Liver (tissue), 3 donors: ENCODE measurements at regions not wholly inside any gene's neighbourhood (a gene's known extent, or its start where the extent isn't known, plus 50 kb on each side); places are given as distances from the start of the nearest gene placed in this dataset.

Experiments used
- EGR1 ChIP-seq, 2 donors: IDR thresholded peaks; 2 replicates each; pipeline ENCODE4 v1.6.1; 2016 to 2018; ENCODE audit warnings: antibody characterized with exemption in 2 of 2, low read depth in 2 of 2
- FOXA1 ChIP-seq: IDR thresholded peaks from 2 replicates; pipeline ENCODE4 v1.6.1; 2016; ENCODE audit warnings: antibody characterized with exemption
- GABPA ChIP-seq, 2 donors: IDR thresholded peaks in 1 of 2; conservative IDR thresholded peaks in 1 of 2; 2 replicates each; pipeline ENCODE4 v1.6.1; 2016; ENCODE audit warnings: antibody characterized with exemption in 2 of 2, mild to moderate bottlenecking in 1 of 2, moderate library complexity in 1 of 2
- JUND ChIP-seq, 2 donors: IDR thresholded peaks; 2 replicates each; pipeline ENCODE4 v1.6.1; 2016; ENCODE audit warnings: antibody characterized with exemption in 2 of 2
- RAD21 ChIP-seq, 2 donors: IDR thresholded peaks; 2 replicates each; pipeline ENCODE4 v1.6.1; 2016; ENCODE audit warnings: antibody characterized with exemption in 2 of 2, mild to moderate bottlenecking in 2 of 2
- RXRA ChIP-seq, 2 donors: IDR thresholded peaks; 2 replicates each; pipeline ENCODE4 v1.6.1; 2017 to 2018; ENCODE audit warnings: antibody characterized with exemption in 2 of 2, mild to moderate bottlenecking in 1 of 2
- SP1 ChIP-seq: IDR thresholded peaks from 2 replicates; pipeline ENCODE4 v1.6.1; 2018; ENCODE audit warnings: antibody characterized with exemption, mild to moderate bottlenecking
- TAF1 ChIP-seq: conservative IDR thresholded peaks from 2 replicates; pipeline ENCODE4 v1.6.1; 2016; ENCODE audit warnings: antibody characterized with exemption, mild to moderate bottlenecking
- YY1 ChIP-seq: IDR thresholded peaks from 2 replicates; pipeline ENCODE4 v1.6.1; 2016; ENCODE audit warnings: antibody characterized with exemption, mild to moderate bottlenecking
- TF ChIP-seq, protein P1 (sequence below): fragments of 150-350 bp; IDR thresholded peaks from 2 replicates; pipeline ENCODE4 v1.5.1; 2017; ENCODE audit warnings: improper control_type of control experiment, low read depth, low read length; ENCODE audit not compliant: missing input control
- TF ChIP-seq, protein P2 (sequence below): IDR thresholded peaks from 2 replicates; pipeline ENCODE4 v1.6.1; 2016; ENCODE audit warnings: antibody characterized with exemption
- TF ChIP-seq, protein P3 (sequence below): IDR thresholded peaks from 2 replicates; pipeline ENCODE4 v1.6.1; 2016; ENCODE audit warnings: antibody characterized with exemption
- TF ChIP-seq, protein P4 (sequence below): IDR thresholded peaks from 2 replicates; pipeline ENCODE4 v1.6.1; 2016; ENCODE audit warnings: antibody characterized with exemption
- TF ChIP-seq, protein P5 (sequence below): IDR thresholded peaks from 2 replicates; pipeline ENCODE4 v1.6.1; 2016; ENCODE audit warnings: antibody characterized with exemption, mild to moderate bottlenecking
- donor health status: healthy.
- donor health status: healthy.

DNA sequence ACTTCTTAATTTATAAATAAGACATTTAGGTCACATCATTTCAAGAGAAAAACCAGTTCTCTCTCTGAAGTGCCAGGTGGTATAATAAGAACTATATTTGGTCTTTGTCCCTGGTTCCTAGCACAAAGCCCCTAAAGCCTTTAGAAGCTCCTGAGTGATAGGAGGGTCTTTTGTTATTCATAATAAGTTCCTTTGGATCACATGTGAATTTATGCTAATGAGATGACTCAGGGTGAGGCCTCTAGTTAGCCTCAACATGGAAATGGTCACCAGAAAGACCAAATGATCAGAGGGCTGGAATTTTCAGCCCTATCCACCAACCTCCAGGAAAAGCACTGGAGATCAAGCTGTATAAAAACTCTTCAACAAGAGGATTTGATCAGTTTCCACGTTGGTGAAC lies 68.1 kb upstream of the BLTP1 start:
- TF ChIP-seq, protein P1, sequence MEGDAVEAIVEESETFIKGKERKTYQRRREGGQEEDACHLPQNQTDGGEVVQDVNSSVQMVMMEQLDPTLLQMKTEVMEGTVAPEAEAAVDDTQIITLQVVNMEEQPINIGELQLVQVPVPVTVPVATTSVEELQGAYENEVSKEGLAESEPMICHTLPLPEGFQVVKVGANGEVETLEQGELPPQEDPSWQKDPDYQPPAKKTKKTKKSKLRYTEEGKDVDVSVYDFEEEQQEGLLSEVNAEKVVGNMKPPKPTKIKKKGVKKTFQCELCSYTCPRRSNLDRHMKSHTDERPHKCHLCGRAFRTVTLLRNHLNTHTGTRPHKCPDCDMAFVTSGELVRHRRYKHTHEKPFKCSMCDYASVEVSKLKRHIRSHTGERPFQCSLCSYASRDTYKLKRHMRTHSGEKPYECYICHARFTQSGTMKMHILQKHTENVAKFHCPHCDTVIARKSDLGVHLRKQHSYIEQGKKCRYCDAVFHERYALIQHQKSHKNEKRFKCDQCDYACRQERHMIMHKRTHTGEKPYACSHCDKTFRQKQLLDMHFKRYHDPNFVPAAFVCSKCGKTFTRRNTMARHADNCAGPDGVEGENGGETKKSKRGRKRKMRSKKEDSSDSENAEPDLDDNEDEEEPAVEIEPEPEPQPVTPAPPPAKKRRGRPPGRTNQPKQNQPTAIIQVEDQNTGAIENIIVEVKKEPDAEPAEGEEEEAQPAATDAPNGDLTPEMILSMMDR: no peak
- TF ChIP-seq EGR1 (IDR thresholded peaks at IDR 0.05; ENCODE audit: low read depth in 2 of 2): no peak
- no peak for TF ChIP-seq SP1
- TF ChIP-seq, protein P2, sequence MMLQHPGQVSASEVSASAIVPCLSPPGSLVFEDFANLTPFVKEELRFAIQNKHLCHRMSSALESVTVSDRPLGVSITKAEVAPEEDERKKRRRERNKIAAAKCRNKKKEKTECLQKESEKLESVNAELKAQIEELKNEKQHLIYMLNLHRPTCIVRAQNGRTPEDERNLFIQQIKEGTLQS: no peak
- TF ChIP-seq, protein P3, sequence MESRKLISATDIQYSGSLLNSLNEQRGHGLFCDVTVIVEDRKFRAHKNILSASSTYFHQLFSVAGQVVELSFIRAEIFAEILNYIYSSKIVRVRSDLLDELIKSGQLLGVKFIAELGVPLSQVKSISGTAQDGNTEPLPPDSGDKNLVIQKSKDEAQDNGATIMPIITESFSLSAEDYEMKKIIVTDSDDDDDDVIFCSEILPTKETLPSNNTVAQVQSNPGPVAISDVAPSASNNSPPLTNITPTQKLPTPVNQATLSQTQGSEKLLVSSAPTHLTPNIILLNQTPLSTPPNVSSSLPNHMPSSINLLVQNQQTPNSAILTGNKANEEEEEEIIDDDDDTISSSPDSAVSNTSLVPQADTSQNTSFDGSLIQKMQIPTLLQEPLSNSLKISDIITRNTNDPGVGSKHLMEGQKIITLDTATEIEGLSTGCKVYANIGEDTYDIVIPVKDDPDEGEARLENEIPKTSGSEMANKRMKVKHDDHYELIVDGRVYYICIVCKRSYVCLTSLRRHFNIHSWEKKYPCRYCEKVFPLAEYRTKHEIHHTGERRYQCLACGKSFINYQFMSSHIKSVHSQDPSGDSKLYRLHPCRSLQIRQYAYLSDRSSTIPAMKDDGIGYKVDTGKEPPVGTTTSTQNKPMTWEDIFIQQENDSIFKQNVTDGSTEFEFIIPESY: no peak
- TF ChIP-seq GABPA (IDR thresholded peaks at IDR 0.05 in 1 of 2, conservative IDR thresholded peaks at IDR 0.05 in 1 of 2): no peak
- TF ChIP-seq, protein P4, sequence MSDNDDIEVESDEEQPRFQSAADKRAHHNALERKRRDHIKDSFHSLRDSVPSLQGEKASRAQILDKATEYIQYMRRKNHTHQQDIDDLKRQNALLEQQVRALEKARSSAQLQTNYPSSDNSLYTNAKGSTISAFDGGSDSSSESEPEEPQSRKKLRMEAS: no peak
- TF ChIP-seq YY1: no peak
- TF ChIP-seq TAF1: no peak
- no peak for TF ChIP-seq RAD21 (IDR thresholded peaks at IDR 0.05)
- TF ChIP-seq FOXA1: no peak
- TF ChIP-seq, protein P5, sequence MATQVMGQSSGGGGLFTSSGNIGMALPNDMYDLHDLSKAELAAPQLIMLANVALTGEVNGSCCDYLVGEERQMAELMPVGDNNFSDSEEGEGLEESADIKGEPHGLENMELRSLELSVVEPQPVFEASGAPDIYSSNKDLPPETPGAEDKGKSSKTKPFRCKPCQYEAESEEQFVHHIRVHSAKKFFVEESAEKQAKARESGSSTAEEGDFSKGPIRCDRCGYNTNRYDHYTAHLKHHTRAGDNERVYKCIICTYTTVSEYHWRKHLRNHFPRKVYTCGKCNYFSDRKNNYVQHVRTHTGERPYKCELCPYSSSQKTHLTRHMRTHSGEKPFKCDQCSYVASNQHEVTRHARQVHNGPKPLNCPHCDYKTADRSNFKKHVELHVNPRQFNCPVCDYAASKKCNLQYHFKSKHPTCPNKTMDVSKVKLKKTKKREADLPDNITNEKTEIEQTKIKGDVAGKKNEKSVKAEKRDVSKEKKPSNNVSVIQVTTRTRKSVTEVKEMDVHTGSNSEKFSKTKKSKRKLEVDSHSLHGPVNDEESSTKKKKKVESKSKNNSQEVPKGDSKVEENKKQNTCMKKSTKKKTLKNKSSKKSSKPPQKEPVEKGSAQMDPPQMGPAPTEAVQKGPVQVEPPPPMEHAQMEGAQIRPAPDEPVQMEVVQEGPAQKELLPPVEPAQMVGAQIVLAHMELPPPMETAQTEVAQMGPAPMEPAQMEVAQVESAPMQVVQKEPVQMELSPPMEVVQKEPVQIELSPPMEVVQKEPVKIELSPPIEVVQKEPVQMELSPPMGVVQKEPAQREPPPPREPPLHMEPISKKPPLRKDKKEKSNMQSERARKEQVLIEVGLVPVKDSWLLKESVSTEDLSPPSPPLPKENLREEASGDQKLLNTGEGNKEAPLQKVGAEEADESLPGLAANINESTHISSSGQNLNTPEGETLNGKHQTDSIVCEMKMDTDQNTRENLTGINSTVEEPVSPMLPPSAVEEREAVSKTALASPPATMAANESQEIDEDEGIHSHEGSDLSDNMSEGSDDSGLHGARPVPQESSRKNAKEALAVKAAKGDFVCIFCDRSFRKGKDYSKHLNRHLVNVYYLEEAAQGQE: no peak
- no peak for TF ChIP-seq RXRA (IDR thresholded peaks at IDR 0.05)
- no peak for TF ChIP-seq JUND (IDR thresholded peaks at IDR 0.05)
